HL-60 (cell line): ENCODE measurements at regions not wholly inside any gene's neighbourhood (a gene's known extent, or its start where the extent isn't known, plus 50 kb on each side); places are given as distances from the start of the nearest gene placed in this dataset.
A peak's percentile ranks its signal among the peaks of the same experiment; 100 is the strongest.

Experiments used
- DNase-seq, 2 experiments: peaks; one replicate each; pipeline ENCODE4 v3.0.0-alpha.2; 2010 to 2020; ENCODE audit warnings: low read depth in 1 of 2, low spot score in 1 of 2
- H3K27ac ChIP-seq: fragments of 250-450 bp; sonication (Bioruptor Pico); replicated peaks from 2 replicates; pipeline ENCODE4 v1.5.1; 2020; ENCODE audit warnings: mild to moderate bottlenecking, moderate library complexity
- H3K27me3 ChIP-seq: fragments of 250-450 bp; sonication (Bioruptor Pico); 2 replicates; pipeline ENCODE4 v1.5.1; 2021; ENCODE audit warnings: mild to moderate bottlenecking, moderate library complexity; ENCODE audit not compliant: insufficient read depth, poor library complexity, severe bottlenecking
- H3K4me3 ChIP-seq: replicated peaks from 2 replicates; pipeline ENCODE4 v1.5.1; 2011; ENCODE audit warnings: mild to moderate bottlenecking, control low read depth, low read length; ENCODE audit not compliant: insufficient read depth
- GABPA ChIP-seq: IDR thresholded peaks from 2 replicates; pipeline ENCODE4 v1.6.1; 2012; ENCODE audit warnings: low read depth
- POLR2AphosphoS5 ChIP-seq: IDR thresholded peaks from 2 replicates; pipeline ENCODE4 v1.6.1; 2012; ENCODE audit warnings: low read depth
- SPI1 ChIP-seq: IDR thresholded peaks from 2 replicates; pipeline ENCODE4 v1.6.1; 2012; ENCODE audit warnings: low read depth, mild to moderate bottlenecking, borderline replicate concordance
- TF ChIP-seq, protein P1 (sequence below): IDR thresholded peaks from one replicate; pipeline ENCODE4 v1.5.1; 2011; ENCODE audit warnings: low read length, control low read depth, inconsistent platforms; ENCODE audit not compliant: insufficient read depth
- TF ChIP-seq, protein P2 (sequence below): IDR thresholded peaks from 2 replicates; pipeline ENCODE4 v1.6.1; 2012; ENCODE audit warnings: low read depth; ENCODE audit not compliant: insufficient replicate concordance

DNA sequence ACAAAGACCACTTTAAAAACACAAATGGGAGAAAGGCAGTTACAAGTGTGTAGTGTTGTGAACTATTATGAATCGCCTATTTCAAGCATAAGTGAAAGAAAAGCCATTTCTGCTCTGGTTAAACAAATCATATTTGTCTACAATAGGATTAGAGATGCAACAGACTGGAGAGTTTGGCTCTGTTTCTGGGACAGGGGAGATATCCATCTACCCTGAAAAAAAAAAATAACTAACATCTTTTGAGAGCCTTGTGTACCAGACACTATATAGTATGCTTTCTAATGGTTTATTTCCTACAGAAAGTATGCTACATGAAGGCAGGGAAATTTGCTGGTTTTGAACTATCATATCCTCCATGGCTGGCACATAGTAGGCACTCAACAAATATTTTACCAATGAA is 106.7 kb upstream of the FHIT start:
- no peak for DNase-seq
- Histone ChIP-seq H3K27me3 (no peaks in the 10 kb centered on the region), H3K27ac (no peak overlapping the region), H3K4me3 (no peak overlapping the region)
- TF ChIP-seq POLR2AphosphoS5 (no peak), SPI1 (no peak), GABPA (no peak)
- TF ChIP-seq, protein P1, sequence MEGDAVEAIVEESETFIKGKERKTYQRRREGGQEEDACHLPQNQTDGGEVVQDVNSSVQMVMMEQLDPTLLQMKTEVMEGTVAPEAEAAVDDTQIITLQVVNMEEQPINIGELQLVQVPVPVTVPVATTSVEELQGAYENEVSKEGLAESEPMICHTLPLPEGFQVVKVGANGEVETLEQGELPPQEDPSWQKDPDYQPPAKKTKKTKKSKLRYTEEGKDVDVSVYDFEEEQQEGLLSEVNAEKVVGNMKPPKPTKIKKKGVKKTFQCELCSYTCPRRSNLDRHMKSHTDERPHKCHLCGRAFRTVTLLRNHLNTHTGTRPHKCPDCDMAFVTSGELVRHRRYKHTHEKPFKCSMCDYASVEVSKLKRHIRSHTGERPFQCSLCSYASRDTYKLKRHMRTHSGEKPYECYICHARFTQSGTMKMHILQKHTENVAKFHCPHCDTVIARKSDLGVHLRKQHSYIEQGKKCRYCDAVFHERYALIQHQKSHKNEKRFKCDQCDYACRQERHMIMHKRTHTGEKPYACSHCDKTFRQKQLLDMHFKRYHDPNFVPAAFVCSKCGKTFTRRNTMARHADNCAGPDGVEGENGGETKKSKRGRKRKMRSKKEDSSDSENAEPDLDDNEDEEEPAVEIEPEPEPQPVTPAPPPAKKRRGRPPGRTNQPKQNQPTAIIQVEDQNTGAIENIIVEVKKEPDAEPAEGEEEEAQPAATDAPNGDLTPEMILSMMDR, result no peak
- TF ChIP-seq, protein P2, sequence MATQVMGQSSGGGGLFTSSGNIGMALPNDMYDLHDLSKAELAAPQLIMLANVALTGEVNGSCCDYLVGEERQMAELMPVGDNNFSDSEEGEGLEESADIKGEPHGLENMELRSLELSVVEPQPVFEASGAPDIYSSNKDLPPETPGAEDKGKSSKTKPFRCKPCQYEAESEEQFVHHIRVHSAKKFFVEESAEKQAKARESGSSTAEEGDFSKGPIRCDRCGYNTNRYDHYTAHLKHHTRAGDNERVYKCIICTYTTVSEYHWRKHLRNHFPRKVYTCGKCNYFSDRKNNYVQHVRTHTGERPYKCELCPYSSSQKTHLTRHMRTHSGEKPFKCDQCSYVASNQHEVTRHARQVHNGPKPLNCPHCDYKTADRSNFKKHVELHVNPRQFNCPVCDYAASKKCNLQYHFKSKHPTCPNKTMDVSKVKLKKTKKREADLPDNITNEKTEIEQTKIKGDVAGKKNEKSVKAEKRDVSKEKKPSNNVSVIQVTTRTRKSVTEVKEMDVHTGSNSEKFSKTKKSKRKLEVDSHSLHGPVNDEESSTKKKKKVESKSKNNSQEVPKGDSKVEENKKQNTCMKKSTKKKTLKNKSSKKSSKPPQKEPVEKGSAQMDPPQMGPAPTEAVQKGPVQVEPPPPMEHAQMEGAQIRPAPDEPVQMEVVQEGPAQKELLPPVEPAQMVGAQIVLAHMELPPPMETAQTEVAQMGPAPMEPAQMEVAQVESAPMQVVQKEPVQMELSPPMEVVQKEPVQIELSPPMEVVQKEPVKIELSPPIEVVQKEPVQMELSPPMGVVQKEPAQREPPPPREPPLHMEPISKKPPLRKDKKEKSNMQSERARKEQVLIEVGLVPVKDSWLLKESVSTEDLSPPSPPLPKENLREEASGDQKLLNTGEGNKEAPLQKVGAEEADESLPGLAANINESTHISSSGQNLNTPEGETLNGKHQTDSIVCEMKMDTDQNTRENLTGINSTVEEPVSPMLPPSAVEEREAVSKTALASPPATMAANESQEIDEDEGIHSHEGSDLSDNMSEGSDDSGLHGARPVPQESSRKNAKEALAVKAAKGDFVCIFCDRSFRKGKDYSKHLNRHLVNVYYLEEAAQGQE, result no peak

GRCh38 chr3:61358364-61358763 is 107.1 kb upstream of the FHIT start:
- Histone ChIP-seq H3K27ac (no peak overlapping the region), H3K27me3 (no peaks in the 10 kb centered on the region), H3K4me3 (no peak overlapping the region)
- TF ChIP-seq POLR2AphosphoS5 (no peak), SPI1 (no peak), GABPA (no peak)
- TF ChIP-seq, protein P2, result no peak
- peak; percentile 1 to 3 for DNase-seq

DNA sequence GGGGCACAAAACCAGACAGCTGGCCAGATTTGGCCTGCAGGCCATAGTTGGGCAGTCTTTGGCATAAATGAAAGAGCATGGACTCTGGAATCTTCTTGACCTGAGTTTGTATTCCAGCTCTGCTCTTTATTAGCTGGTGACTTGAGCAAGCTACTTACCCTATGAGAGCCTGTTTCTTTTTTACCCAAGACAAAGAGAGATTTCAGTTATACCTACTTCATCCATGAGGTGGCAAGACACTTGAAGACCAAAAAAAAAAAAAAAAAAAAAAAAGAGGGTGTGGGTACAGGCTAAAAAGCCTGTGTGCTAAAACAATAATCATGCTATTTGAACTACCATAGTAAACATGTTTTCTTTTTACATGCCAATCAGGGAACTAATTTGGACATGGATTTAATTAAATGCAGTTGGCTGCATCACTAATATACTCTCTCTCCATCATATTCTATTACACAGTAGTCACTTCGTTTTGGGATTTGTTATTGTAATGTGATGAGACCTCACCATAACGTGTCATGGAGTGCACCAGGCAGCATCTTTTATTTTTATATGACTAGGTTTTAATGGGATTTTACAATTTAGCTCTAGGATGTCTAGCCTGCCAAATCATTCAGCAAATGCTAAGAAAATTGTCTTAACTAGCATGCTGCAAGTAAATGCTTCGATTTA is 109.2 kb upstream of the FHIT start:
- H3K27me3 ChIP-seq, result no peaks in the 10 kb centered on the region
- TF ChIP-seq GABPA (no peak), SPI1 (no peak), POLR2AphosphoS5 (no peak)
- TF ChIP-seq, protein P2, result no peak
- TF ChIP-seq, protein P1, result no peak
- no peak overlapping the region for H3K4me3 ChIP-seq
- no peak for DNase-seq
- no peak overlapping the region for H3K27ac ChIP-seq
